ENCODE measurements at regions not wholly inside any gene's neighbourhood (a gene's known extent, or its start where the extent isn't known, plus 50 kb on each side); places are given as distances from the start of the nearest gene placed in this dataset.

DNA sequence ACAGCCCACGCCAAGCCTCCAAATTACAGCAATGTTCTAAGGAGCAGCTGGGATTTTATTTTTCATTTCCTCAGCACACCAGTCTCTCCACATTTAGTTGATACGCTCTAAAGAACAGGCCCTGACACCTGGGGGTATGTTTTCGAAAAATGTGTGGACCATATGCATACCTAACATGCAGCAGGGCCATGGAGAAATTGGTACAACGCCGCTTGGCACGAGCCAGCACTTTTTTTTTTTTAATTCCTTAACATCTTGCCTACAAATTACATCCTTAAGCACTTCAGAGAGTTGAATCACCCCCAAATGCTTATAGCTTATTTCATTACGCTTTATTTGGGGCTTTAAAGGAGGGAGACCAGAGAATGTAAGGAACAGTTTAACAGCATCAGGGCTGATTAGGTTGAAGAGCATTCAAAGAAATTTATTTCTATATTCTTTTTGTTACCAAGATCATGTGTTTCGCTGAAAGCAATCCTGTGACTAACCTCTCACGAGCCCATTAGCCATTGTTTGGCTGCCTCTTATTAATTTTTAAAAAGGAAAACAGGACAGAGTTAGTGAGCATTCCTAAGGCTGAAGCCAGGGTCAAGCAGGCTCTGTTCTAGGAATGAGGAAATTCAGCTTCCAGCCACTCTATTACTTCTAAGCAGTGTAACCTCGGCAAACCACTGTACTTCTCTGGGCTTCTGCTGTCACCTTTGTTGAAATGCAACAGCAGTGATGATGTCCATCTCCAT lies 173.8 kb downstream of the ACTL7B start:
- POLR2A ChIA-PET, result interaction anchor here (1.9 kb wide), 1 partner anchor 12 kb away, joined by 4 read pairs; no protein-coding TSS in a partner anchor
- Mint-ChIP-seq H3K4me3 (ENCODE audit: unreplicated experiment) (no peak overlapping the region), H3K36me3 (ENCODE audit: insufficient read depth, unreplicated experiment) (no peaks in the 10 kb centered on the region), H3K27ac (ENCODE audit: low read depth, unreplicated experiment) (no peak overlapping the region), H3K4me1 (ENCODE audit: insufficient read depth, unreplicated experiment) (no peaks in the 10 kb centered on the region), H3K27me3 (ENCODE audit: insufficient read depth, unreplicated experiment) (no peaks in the 10 kb centered on the region), H3K9me3 (ENCODE audit: unreplicated experiment) (no peaks in the 10 kb centered on the region)
- intact Hi-C loops (cut with micrococcal nuclease), result no loop called here
- CTCF ChIA-PET, result interaction anchor here (0.7 to 0.8 kb wide), 3 partner anchors 80 to 241 kb away, joined by 3 to 4 read pairs (median 3); no protein-coding TSS in a partner anchor
- DNase-seq (ENCODE audit: unreplicated experiment), result no peak
- TF ChIP-seq, protein P1, sequence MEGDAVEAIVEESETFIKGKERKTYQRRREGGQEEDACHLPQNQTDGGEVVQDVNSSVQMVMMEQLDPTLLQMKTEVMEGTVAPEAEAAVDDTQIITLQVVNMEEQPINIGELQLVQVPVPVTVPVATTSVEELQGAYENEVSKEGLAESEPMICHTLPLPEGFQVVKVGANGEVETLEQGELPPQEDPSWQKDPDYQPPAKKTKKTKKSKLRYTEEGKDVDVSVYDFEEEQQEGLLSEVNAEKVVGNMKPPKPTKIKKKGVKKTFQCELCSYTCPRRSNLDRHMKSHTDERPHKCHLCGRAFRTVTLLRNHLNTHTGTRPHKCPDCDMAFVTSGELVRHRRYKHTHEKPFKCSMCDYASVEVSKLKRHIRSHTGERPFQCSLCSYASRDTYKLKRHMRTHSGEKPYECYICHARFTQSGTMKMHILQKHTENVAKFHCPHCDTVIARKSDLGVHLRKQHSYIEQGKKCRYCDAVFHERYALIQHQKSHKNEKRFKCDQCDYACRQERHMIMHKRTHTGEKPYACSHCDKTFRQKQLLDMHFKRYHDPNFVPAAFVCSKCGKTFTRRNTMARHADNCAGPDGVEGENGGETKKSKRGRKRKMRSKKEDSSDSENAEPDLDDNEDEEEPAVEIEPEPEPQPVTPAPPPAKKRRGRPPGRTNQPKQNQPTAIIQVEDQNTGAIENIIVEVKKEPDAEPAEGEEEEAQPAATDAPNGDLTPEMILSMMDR (IDR thresholded peaks at IDR 0.05; ENCODE audit: unreplicated experiment), result no peak
- no TSS peak for BruUV-seq (replicated peaks)

DNA sequence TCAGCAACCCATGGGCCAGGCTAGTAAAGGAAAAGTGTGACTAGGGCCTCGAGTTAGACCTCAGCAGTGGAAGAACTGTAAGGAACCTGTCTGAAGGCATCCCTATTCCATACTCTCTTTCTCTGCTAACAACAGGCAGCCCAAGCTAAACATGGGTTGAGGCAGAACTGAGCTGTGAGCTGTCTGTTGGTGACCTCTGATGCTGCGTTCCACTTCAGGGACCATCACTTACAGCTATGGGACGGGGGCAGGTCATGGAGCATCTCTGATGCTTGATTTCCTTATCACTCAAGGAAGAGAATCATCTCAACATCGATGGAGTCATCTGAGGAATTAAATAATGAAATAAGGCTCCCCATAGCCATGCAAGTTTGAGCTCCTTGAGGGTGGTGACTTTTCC lies 174.8 kb downstream of the ACTL7B start:
- H3K4me3 Mint-ChIP-seq (ENCODE audit: unreplicated experiment), result no peak overlapping the region
- H3K27ac Mint-ChIP-seq (ENCODE audit: low read depth, unreplicated experiment), result no peak overlapping the region
- intact Hi-C loops (cut with micrococcal nuclease), result no loop called here
- TF ChIP-seq, protein P1 (IDR thresholded peaks at IDR 0.05; ENCODE audit: unreplicated experiment), result no peak
- BruUV-seq (replicated peaks), result no TSS peak
- H3K27me3 Mint-ChIP-seq (ENCODE audit: insufficient read depth, unreplicated experiment), result no peaks in the 10 kb centered on the region
- H3K9me3 Mint-ChIP-seq (ENCODE audit: unreplicated experiment), result no peaks in the 10 kb centered on the region
- POLR2A ChIA-PET, result interaction anchor here (0.6 kb wide), 1 partner anchor 1541 kb away, joined by 3 read pairs; no protein-coding TSS in a partner anchor
- CTCF ChIA-PET, result interaction anchor here (0.8 to 1.0 kb wide), 3 partner anchors 14 to 1215 kb away, joined by 3 to 4 read pairs (median 3); no protein-coding TSS in a partner anchor
- no peaks in the 10 kb centered on the region for H3K36me3 Mint-ChIP-seq (ENCODE audit: insufficient read depth, unreplicated experiment)
- no peak for DNase-seq (ENCODE audit: unreplicated experiment)
- H3K4me1 Mint-ChIP-seq (ENCODE audit: insufficient read depth, unreplicated experiment), result no peaks in the 10 kb centered on the region

DNA sequence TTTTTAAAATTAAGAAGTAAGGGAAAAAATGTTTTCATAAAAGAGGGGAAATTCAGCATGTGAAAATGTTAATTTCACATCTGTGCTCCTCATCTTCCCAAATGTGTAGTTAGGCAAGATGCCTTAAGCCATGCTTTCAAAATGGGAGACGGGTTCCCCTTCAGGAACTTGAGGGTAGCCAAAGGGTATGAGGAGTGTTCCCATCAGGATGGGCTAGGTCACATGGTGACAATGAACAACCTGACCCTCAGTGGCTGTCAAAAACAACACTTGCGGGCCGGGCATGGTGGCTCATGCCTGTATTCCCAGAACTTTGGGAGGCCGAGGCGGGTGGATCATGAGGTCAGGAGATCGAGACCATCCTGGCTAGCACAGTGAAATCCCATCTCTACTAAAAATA lies 178.0 kb downstream of the ACTL7B start:
- DNase-seq (ENCODE audit: unreplicated experiment), result no peak
- Mint-ChIP-seq H3K36me3 (ENCODE audit: insufficient read depth, unreplicated experiment) (no peaks in the 10 kb centered on the region), H3K27ac (ENCODE audit: low read depth, unreplicated experiment) (no peak overlapping the region), H3K4me3 (ENCODE audit: unreplicated experiment) (no peak overlapping the region), H3K27me3 (ENCODE audit: insufficient read depth, unreplicated experiment) (no peaks in the 10 kb centered on the region), H3K4me1 (ENCODE audit: insufficient read depth, unreplicated experiment) (peaks cover 13% of the 10 kb centered on the region), H3K9me3 (ENCODE audit: unreplicated experiment) (no peaks in the 10 kb centered on the region)
- TF ChIP-seq, protein P1 (IDR thresholded peaks at IDR 0.05; ENCODE audit: unreplicated experiment), result no peak
- POLR2A ChIA-PET, result no interaction called here
- CTCF ChIA-PET, result no interaction called here
- BruUV-seq (replicated peaks), result no TSS peak
- intact Hi-C loops (cut with micrococcal nuclease), result no loop called here

DNA sequence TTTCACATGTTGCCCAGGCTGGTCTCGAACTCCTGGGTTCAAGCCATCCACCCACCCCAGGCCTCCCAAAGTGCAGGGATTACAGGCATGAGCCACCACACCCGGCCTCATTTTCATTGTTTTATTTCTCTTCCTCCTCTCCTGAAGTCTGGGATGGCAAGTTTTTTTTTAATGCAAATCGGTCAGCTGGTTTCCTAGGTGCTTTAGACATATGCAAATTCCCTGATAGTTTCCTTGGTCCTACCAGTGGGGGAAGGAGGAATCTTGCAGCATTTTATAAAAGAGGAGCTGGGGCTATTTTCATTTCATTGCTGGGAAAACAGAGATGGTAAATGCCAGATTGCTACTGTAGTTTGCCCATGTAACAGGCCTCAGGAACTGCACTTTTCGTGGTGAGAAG lies 179.4 kb downstream of the ACTL7B start:
- DNase-seq (ENCODE audit: unreplicated experiment), result no peak
- no peaks in the 10 kb centered on the region for H3K27me3 Mint-ChIP-seq (ENCODE audit: insufficient read depth, unreplicated experiment)
- intact Hi-C loops (cut with micrococcal nuclease), result no loop called here
- TF ChIP-seq, protein P1 (IDR thresholded peaks at IDR 0.05; ENCODE audit: unreplicated experiment), result no peak
- POLR2A ChIA-PET, result interaction anchor here (0.7 to 1.2 kb wide), 3 partner anchors 73 to 193 kb away, joined by 3 to 5 read pairs (median 3); no protein-coding TSS in a partner anchor
- no peak overlapping the region for H3K4me3 Mint-ChIP-seq (ENCODE audit: unreplicated experiment)
- H3K27ac Mint-ChIP-seq (ENCODE audit: low read depth, unreplicated experiment), result no peak overlapping the region
- no TSS peak for BruUV-seq (replicated peaks)
- H3K9me3 Mint-ChIP-seq (ENCODE audit: unreplicated experiment), result no peaks in the 10 kb centered on the region
- CTCF ChIA-PET, result no interaction called here
- H3K4me1 Mint-ChIP-seq (ENCODE audit: insufficient read depth, unreplicated experiment), result peaks cover 27% of the 10 kb centered on the region
- no peaks in the 10 kb centered on the region for H3K36me3 Mint-ChIP-seq (ENCODE audit: insufficient read depth, unreplicated experiment)
